ENCODE measurements at regions not wholly inside any gene's neighbourhood (a gene's known extent, or its start where the extent isn't known, plus 50 kb on each side); places are given as distances from the start of the nearest gene placed in this dataset.
"Not testable (repeated sequence)": the region's sequence is repeated elsewhere in the genome, so short reads cannot be mapped to it uniquely, and the experiment has no call there.

GRCh38 chr3:34078418-34078817, 280.0 kb downstream of the PDCD6IP start:
- Histone ChIP-seq H3K4me1 (ENCODE audit: control insufficient read depth in 3 of 3, insufficient read depth in 2 of 3, low read depth in 1 of 3, low read length in 2 of 3) (no peaks in the 10 kb centered on the region), H3K27ac (ENCODE audit: low read depth in 1 of 3, low read length in 2 of 3) (no peak overlapping the region), H3K27me3 (ENCODE audit: control insufficient read depth in 3 of 3, insufficient read depth in 3 of 3, low read length in 3 of 3) (no peaks in the 10 kb centered on the region), H3K9me3 (ENCODE audit: control insufficient read depth in 2 of 2, insufficient read depth in 1 of 2, low read depth in 1 of 2, low read length in 1 of 2) (peaks cover 0 to 6% of the 10 kb centered on the region in 2 donors), H3K4me3 (ENCODE audit: low read depth in 1 of 3, low read length in 3 of 3) (no peak overlapping the region), H3K36me3 (ENCODE audit: control insufficient read depth in 3 of 3, insufficient read depth in 2 of 3, low read depth in 1 of 3, low read length in 3 of 3) (no peaks in the 10 kb centered on the region)
- WGBS, 3 donors = 54 to 72% (median 70%) methylated on average over 2 of the region's 2 CpGs
- DNase-seq = no peak
- no peak for FAIRE-seq

GRCh38 chr3:34079849-34080248, 281.4 kb downstream of the PDCD6IP start:
- H3K4me3 ChIP-seq (ENCODE audit: low read depth in 1 of 3, low read length in 3 of 3); H3K36me3 ChIP-seq (ENCODE audit: control insufficient read depth in 3 of 3, insufficient read depth in 2 of 3, low read depth in 1 of 3, low read length in 3 of 3); FAIRE-seq; H3K9me3 ChIP-seq (ENCODE audit: control insufficient read depth in 2 of 2, insufficient read depth in 1 of 2, low read depth in 1 of 2, low read length in 1 of 2); H3K4me1 ChIP-seq (ENCODE audit: control insufficient read depth in 3 of 3, insufficient read depth in 2 of 3, low read depth in 1 of 3, low read length in 2 of 3); H3K27me3 ChIP-seq (ENCODE audit: control insufficient read depth in 3 of 3, insufficient read depth in 3 of 3, low read length in 3 of 3); H3K27ac ChIP-seq (ENCODE audit: low read depth in 1 of 3, low read length in 2 of 3); DNase-seq: not testable (repeated sequence)
- WGBS, 3 donors = 89 to 91% (median 89%) methylated on average over 3 of the region's 3 CpGs

GRCh38 chr3:34090379-34090778, 291.9 kb downstream of the PDCD6IP start:
- not testable (repeated sequence) for H3K4me3 ChIP-seq (ENCODE audit: low read depth in 1 of 3, low read length in 3 of 3); H3K4me1 ChIP-seq (ENCODE audit: control insufficient read depth in 3 of 3, insufficient read depth in 2 of 3, low read depth in 1 of 3, low read length in 2 of 3); H3K36me3 ChIP-seq (ENCODE audit: control insufficient read depth in 3 of 3, insufficient read depth in 2 of 3, low read depth in 1 of 3, low read length in 3 of 3); H3K27me3 ChIP-seq (ENCODE audit: control insufficient read depth in 3 of 3, insufficient read depth in 3 of 3, low read length in 3 of 3); H3K9me3 ChIP-seq (ENCODE audit: control insufficient read depth in 2 of 2, insufficient read depth in 1 of 2, low read depth in 1 of 2, low read length in 1 of 2); H3K27ac ChIP-seq (ENCODE audit: low read depth in 1 of 3, low read length in 2 of 3); FAIRE-seq
- WGBS, 3 donors = 63 to 89% (median 88%) methylated on average over 7 of the region's 7 CpGs
- peak in 1 of 2 donors; percentile 19 for DNase-seq

- 69 to 75% (median 73%) methylated on average over 4 of the region's 4 CpGs for WGBS, 3 donors
- Histone ChIP-seq H3K36me3 (ENCODE audit: control insufficient read depth in 3 of 3, insufficient read depth in 2 of 3, low read depth in 1 of 3, low read length in 3 of 3) (no peaks in the 10 kb centered on the region), H3K27ac (ENCODE audit: low read depth in 1 of 3, low read length in 2 of 3) (no peak overlapping the region), H3K27me3 (ENCODE audit: control insufficient read depth in 3 of 3, insufficient read depth in 3 of 3, low read length in 3 of 3) (no peaks in the 10 kb centered on the region), H3K4me3 (ENCODE audit: low read depth in 1 of 3, low read length in 3 of 3) (no peak overlapping the region), H3K9me3 (ENCODE audit: control insufficient read depth in 2 of 2, insufficient read depth in 1 of 2, low read depth in 1 of 2, low read length in 1 of 2) (no peaks in the 10 kb centered on the region), H3K4me1 (ENCODE audit: control insufficient read depth in 3 of 3, insufficient read depth in 2 of 3, low read depth in 1 of 3, low read length in 2 of 3) (no peaks in the 10 kb centered on the region)
- DNase-seq (no peak), FAIRE-seq (no peak)
Observed at GRCh38 chr3:34090876-34091275, 292.4 kb downstream of the PDCD6IP start.

- H3K36me3 ChIP-seq (ENCODE audit: control insufficient read depth in 3 of 3, insufficient read depth in 2 of 3, low read depth in 1 of 3, low read length in 3 of 3); FAIRE-seq; H3K27ac ChIP-seq (ENCODE audit: low read depth in 1 of 3, low read length in 2 of 3); H3K4me3 ChIP-seq (ENCODE audit: low read depth in 1 of 3, low read length in 3 of 3); DNase-seq; H3K9me3 ChIP-seq (ENCODE audit: control insufficient read depth in 2 of 2, insufficient read depth in 1 of 2, low read depth in 1 of 2, low read length in 1 of 2); H3K4me1 ChIP-seq (ENCODE audit: control insufficient read depth in 3 of 3, insufficient read depth in 2 of 3, low read depth in 1 of 3, low read length in 2 of 3); H3K27me3 ChIP-seq (ENCODE audit: control insufficient read depth in 3 of 3, insufficient read depth in 3 of 3, low read length in 3 of 3): not testable (repeated sequence)
- WGBS, 3 donors = 78 to 88% (median 85%) methylated on average over 9 of the region's 9 CpGs
Observed at GRCh38 chr3:34094280-34094679, 295.9 kb downstream of the PDCD6IP start.

GRCh38 chr3:34102288-34102687, 303.9 kb downstream of the PDCD6IP start:
- no peak for FAIRE-seq
- WGBS, 3 donors = 65 to 76% (median 73%) methylated on average over 4 of the region's 4 CpGs
- H3K4me1 ChIP-seq (ENCODE audit: control insufficient read depth in 3 of 3, insufficient read depth in 2 of 3, low read depth in 1 of 3, low read length in 2 of 3) = peaks cover 0 to 2% (median 0%) of the 10 kb centered on the region in 3 donors
- H3K9me3 ChIP-seq (ENCODE audit: control insufficient read depth in 2 of 2, insufficient read depth in 1 of 2, low read depth in 1 of 2, low read length in 1 of 2) = no peaks in the 10 kb centered on the region
- H3K27ac ChIP-seq (ENCODE audit: low read depth in 1 of 3, low read length in 2 of 3) = no peak overlapping the region
- DNase-seq = no peak
- no peaks in the 10 kb centered on the region for H3K36me3 ChIP-seq (ENCODE audit: control insufficient read depth in 3 of 3, insufficient read depth in 2 of 3, low read depth in 1 of 3, low read length in 3 of 3)
- H3K27me3 ChIP-seq (ENCODE audit: control insufficient read depth in 3 of 3, insufficient read depth in 3 of 3, low read length in 3 of 3) = no peaks in the 10 kb centered on the region
- H3K4me3 ChIP-seq (ENCODE audit: low read depth in 1 of 3, low read length in 3 of 3) = no peak overlapping the region

- 73 to 87% (median 84%) methylated on average over 3 of the region's 3 CpGs for WGBS, 3 donors
- peaks cover 0 to 2% (median 0%) of the 10 kb centered on the region in 3 donors for H3K4me1 ChIP-seq (ENCODE audit: control insufficient read depth in 3 of 3, insufficient read depth in 2 of 3, low read depth in 1 of 3, low read length in 2 of 3)
- no peak overlapping the region for H3K4me3 ChIP-seq (ENCODE audit: low read depth in 1 of 3, low read length in 3 of 3)
- no peaks in the 10 kb centered on the region for H3K27me3 ChIP-seq (ENCODE audit: control insufficient read depth in 3 of 3, insufficient read depth in 3 of 3, low read length in 3 of 3)
- DNase-seq (no peak), FAIRE-seq (no peak)
- no peaks in the 10 kb centered on the region for H3K9me3 ChIP-seq (ENCODE audit: control insufficient read depth in 2 of 2, insufficient read depth in 1 of 2, low read depth in 1 of 2, low read length in 1 of 2)
- no peak overlapping the region for H3K27ac ChIP-seq (ENCODE audit: low read depth in 1 of 3, low read length in 2 of 3)
- no peaks in the 10 kb centered on the region for H3K36me3 ChIP-seq (ENCODE audit: control insufficient read depth in 3 of 3, insufficient read depth in 2 of 3, low read depth in 1 of 3, low read length in 3 of 3)
Observed at GRCh38 chr3:34106379-34106778, 307.9 kb downstream of the PDCD6IP start.

GRCh38 chr3:34106879-34107278, 308.4 kb downstream of the PDCD6IP start:
- H3K4me3 ChIP-seq (ENCODE audit: low read depth in 1 of 3, low read length in 3 of 3) = no peak overlapping the region
- H3K9me3 ChIP-seq (ENCODE audit: control insufficient read depth in 2 of 2, insufficient read depth in 1 of 2, low read depth in 1 of 2, low read length in 1 of 2) = no peaks in the 10 kb centered on the region
- FAIRE-seq = no peak
- DNase-seq = peak; percentile 52 to 77
- H3K27ac ChIP-seq (ENCODE audit: low read depth in 1 of 3, low read length in 2 of 3) = no peak overlapping the region
- no peaks in the 10 kb centered on the region for H3K36me3 ChIP-seq (ENCODE audit: control insufficient read depth in 3 of 3, insufficient read depth in 2 of 3, low read depth in 1 of 3, low read length in 3 of 3)
- no peaks in the 10 kb centered on the region for H3K27me3 ChIP-seq (ENCODE audit: control insufficient read depth in 3 of 3, insufficient read depth in 3 of 3, low read length in 3 of 3)
- peaks cover 0 to 2% (median 0%) of the 10 kb centered on the region in 3 donors for H3K4me1 ChIP-seq (ENCODE audit: control insufficient read depth in 3 of 3, insufficient read depth in 2 of 3, low read depth in 1 of 3, low read length in 2 of 3)
- 39 to 47% (median 42%) methylated on average over 2 of the region's 2 CpGs for WGBS, 3 donors

GRCh38 chr3:34107669-34108068, 309.2 kb downstream of the PDCD6IP start:
- Histone ChIP-seq H3K9me3 (ENCODE audit: control insufficient read depth in 2 of 2, insufficient read depth in 1 of 2, low read depth in 1 of 2, low read length in 1 of 2) (no peaks in the 10 kb centered on the region), H3K27ac (ENCODE audit: low read depth in 1 of 3, low read length in 2 of 3) (no peak overlapping the region), H3K36me3 (ENCODE audit: control insufficient read depth in 3 of 3, insufficient read depth in 2 of 3, low read depth in 1 of 3, low read length in 3 of 3) (no peaks in the 10 kb centered on the region), H3K4me3 (ENCODE audit: low read depth in 1 of 3, low read length in 3 of 3) (no peak overlapping the region), H3K27me3 (ENCODE audit: control insufficient read depth in 3 of 3, insufficient read depth in 3 of 3, low read length in 3 of 3) (no peaks in the 10 kb centered on the region), H3K4me1 (ENCODE audit: control insufficient read depth in 3 of 3, insufficient read depth in 2 of 3, low read depth in 1 of 3, low read length in 2 of 3) (peaks cover 0 to 2% (median 0%) of the 10 kb centered on the region in 3 donors)
- DNase-seq = no peak
- WGBS, 3 donors = 58 to 64% (median 59%) methylated on average over 4 of the region's 4 CpGs
- no peak for FAIRE-seq

Data from small intestine (tissue), 7 donors.